ENCODE measurements at regions not wholly inside any gene's neighbourhood (a gene's known extent, or its start where the extent isn't known, plus 50 kb on each side); places are given as distances from the start of the nearest gene placed in this dataset.

DNA sequence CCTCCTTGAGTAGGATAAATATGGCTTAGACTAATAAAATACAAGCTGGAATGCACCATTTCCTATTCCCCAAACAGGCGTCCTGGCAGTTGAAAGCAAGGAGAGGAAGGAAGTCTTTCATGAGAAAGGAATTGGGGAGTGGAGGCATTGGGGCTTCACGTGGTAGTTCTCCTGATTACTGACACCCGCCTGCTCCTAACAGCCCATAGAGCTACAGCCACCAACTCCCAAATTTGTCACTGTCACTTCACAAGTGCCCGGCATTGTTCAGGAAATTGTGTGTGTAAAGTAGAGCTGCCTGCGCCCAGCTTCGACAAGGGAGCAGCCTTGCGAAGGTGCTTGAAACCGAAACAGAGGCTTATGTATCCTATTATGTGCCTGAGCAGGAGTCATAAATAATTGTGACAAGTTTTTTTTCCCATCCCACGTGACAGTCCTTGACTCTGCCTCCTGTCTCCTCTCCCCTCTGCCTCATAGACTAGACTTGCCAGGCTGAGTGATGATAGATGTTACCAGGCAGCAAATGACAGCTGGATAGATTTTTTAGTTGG, 301.7 kb upstream of the ZFP64 start:
- no peak for DNase-seq (ENCODE audit: low read depth in 2 of 2)

DNA sequence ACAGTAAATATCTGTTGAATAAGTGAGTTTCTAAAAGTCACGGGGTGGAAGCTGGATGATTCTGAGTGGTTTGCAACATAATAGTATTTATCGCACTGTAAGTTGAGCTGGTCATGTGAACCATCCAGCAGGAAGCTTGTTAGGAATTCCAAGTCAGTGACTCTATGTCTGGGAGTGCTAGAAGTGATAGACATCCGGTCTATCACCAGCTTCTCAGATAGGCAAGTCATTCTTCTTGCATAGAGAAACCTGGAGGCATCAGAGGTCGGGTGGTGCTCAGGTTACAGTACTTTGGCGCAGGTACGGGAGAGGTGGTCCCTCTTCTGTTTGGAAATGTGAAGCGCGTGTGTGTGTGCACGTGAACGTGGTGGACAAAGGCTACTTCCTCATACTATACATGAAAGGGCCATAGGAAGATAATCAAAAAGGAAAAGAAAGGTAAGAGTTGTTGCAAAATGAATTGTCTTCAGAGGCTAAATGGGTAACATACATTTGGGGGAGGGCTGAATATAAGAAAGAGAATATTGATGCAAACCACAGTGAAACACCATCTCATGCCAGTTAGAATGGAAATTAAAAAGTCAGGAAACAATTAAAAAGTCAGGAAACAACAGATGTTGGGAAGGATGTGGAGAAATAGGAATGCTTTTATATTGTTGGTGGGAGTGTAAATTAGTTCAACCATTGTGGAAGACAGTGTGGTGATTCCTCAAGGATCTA, 299.3 kb upstream of the ZFP64 start:
- DNase-seq (ENCODE audit: low read depth in 2 of 2): no peak

DNA sequence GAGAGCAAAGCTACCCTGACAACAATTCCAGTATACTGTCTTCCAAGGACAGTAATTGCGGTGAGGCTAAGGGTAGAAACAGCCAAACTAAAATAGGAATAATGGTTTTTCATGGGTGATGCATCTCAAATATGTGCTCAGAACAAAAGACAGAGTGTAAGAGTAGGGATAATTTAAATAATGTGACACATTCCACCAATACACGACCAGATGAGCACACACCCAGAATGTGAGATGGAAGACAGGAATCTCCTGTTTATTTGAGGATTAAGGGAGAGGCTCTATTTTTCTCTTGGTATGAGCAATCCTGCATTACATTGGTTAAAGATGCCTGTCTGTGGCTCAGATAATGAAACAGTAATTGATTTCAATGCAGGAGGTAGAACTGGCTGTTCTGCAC, 292.9 kb upstream of the ZFP64 start:
- no peak for DNase-seq (ENCODE audit: low read depth in 2 of 2)

DNA sequence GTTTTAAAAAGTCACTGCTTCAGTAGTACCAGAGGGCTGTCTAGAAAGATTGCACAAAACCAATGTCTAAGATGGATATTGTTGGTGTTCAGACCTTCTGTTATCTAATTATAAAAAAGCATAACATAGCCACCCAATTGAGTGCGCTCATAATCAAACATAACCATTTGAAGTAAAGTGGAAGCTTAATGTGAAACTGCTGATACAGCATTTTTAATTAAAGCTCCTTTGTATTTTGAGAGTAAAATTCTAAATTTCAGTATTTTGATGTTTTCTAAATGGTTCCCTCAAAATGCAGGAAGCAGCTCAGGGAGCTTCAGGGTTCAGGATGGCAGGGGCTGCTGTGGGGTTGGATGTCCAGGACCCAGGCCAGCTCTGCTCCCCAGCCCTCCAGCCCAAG, 291.8 kb upstream of the ZFP64 start:
- DNase-seq (ENCODE audit: low read depth in 2 of 2): no peak

DNA sequence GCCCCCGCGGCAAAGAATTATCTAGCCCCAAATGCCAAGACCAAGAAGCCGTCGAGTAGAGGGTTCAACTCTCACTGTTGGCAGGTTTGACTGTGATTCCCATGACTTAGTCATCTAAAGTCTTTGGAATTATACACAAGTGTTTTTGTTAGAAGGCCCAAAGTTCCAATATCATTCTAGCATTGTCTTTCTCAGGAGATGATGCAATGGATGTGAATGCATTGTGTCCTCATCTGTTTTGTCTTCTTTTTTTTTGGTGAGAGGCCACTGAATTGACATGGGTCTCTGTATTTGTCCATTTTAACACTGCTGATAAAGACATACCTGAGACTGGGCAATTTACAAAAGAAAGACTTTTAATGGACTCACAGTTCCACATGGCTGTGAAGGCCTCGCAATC, 290.5 kb upstream of the ZFP64 start:
- no peak for DNase-seq (ENCODE audit: low read depth in 2 of 2)

DNA sequence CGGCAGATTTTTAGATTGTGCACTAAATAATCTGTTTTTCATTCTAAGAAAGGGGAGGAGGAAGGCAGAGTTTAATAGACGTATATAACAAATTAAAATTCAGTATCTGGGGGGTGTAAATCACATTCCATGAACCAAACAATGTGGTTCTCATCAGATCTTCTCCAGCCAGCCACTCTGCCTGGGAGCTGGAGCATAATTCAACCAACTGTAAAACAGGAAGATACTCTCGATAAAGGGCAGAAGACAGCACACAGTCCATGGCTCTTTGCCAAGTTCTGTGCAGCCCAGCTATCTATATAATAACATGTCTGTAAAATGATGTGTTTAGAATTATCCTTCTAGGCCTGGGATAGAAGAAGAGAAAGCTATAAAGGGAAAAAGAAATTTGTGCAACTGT, 289.9 kb upstream of the ZFP64 start:
- DNase-seq (ENCODE audit: low read depth in 2 of 2): no peak

DNA sequence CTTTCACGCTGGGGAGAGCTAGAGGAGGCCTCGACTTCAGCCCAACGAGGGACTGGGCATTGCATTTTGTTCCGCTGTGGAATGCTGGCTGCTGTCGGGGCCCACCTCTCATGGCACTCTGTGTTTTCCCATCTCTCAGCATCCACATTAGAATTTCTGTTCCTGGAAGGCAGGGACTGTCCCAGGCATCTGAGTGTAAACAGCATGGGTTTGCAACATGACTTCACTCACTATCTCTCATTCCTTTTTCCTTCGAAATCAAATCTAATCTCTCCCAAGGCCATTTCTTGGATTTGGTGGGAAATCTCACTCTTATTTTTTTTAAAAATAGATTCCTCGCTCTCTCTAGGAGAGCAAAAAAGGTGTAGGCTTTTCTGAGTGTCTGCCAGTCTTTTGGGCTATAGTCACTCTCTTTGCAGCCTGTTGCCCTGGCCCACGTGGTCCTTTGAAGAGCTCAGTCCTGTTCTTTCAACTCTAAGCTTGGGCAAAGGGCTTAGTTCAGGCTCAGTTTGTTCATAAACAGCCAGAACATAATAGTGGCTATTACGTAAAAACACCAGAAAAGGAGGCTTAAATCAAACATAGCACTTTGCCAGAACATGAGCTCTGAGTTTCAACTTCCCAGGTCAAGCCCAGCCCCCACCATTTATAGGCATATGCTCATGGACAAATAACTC, 284.6 kb upstream of the ZFP64 start:
- DNase-seq (ENCODE audit: low read depth in 2 of 2): no peak

DNA sequence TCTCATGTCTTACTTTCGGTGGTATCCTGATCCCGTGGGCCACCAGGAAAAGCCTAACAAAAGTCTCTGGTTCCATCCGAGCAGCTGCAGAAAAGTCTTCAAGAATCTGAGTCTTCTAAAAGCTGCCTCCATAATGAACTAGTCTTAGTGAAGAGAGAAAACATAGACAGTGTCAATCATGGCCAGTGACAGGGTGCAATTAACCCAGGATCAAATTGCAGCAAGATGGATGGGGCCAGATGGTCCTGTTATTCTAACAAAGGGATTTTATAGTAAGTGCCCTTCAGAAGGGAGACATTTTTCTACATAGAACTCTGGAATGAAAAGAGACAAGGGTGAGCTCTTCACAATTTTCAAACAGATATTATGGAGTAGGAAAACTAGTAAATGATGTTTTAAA, 281.6 kb upstream of the ZFP64 start:
- no peak for DNase-seq (ENCODE audit: low read depth in 2 of 2)

DNA sequence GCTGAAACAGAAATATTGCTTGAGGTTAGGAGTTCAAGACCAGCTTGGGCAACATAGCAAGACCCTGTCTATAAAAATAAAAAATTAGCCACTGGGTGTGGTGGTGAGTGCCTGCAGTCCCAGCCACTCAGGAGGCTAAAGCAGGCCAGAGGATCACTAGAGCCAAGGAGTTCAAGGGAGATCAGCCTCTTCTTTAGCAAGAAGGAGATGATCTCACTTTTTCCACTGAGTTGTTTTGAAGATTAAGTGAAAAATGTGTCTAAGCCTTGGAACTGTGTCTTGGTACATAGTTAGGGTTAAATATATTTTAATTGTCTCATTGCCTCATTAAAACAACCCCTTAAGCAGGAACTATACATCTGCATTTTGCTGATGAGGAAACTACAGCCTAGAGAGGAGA, 279.0 kb upstream of the ZFP64 start:
- no peak for DNase-seq (ENCODE audit: low read depth in 2 of 2)

DNA sequence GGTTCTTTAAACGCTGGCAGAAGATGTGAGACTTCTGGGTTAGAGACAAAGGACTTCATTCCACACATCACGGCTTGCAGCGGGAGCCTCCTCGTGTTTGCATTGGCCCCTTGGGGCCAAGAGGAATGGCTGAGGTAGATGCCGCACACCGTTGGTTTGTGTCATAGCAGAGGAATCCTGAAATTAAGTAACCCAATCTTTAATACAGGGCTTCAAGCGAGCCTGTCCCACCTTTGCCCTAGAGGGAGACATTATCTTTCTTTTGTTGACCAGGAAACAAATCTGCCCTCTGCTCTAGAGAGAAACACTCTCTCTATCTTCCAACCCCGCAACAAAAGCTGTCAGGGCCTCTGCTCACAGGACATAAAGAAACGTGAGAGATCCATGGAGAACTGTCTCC, 277.5 kb upstream of the ZFP64 start:
- no peak for DNase-seq (ENCODE audit: low read depth in 2 of 2)

DNA sequence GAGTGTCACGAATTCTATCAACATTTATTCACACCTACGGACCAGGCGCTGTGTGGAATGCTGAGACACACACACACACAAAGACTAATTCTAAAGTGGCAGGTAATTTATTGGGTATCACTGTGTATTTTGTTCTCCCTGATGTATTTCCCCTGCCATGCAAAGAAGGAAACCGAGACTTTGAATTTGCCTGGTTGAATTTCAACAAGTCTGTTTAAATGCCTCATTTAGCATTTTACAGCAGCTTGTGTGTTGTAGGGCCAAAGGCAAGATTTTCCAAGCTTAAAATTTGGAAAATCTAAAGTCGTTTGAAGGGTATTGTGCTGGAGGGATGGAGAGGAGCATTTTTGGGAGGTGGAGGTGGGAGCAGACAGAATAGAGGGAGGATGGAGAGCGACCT, 274.4 kb upstream of the ZFP64 start:
- no peak for DNase-seq (ENCODE audit: low read depth in 2 of 2)

DNA sequence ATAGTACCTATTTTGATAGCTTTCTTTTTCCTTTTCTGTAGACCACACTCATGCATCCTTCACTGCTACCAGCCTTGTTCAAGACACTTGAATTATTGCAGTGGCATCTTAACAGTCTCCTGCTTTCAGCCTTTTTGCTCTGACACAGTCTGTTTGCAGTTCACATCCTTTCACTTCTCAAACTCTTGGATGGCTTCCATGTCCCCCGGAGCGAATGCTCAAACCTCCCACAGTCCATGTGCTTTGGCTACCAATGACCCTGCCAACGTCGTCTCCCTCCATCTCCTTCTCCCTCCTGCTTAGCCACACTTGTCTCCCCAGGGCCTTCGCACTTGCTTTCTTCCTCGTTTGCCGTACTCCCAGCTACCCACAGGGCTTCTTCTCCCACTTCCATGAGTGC, 270.0 kb upstream of the ZFP64 start:
- no peak for DNase-seq (ENCODE audit: low read depth in 2 of 2)

DNA sequence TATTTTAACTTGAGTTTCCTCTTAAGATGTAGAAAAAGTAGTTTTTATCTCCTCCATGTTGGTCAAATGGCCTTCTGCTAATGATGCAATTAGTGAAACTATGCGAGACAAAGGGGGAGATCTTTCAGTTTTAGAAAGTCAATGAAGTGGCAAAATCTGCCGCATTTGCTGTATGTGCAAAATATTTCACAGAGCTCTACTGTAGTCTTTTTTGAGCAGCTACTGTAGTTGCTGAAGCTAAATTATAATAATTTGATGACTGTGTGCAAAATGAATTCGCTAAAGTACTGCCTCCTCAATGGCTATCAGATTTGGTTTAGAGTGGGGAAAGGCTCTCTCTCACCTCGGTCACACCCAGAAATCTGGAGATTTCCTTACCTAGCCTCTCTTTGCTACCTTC, 267.6 kb upstream of the ZFP64 start:
- DNase-seq (ENCODE audit: low read depth in 2 of 2): no peak

DNA sequence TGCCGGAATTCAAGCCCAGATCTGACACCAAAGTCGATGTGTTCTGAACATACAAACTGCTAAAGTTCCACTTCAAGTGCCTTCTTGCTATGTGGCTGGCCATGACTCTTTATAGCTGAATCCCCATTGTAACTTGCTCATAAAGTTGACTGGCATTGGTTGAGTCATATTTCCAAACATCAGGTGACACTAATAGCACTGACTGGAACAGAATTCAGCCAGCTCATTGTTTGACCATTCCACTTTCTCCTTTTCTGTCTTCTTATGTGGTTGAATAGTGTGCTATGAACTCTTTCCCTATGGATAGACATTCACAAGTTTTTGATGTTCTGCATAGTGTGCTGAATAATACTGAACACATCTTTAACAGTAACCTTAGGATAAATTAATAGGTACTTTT, 266.2 kb upstream of the ZFP64 start:
- DNase-seq (ENCODE audit: low read depth in 2 of 2): no peak

DNA sequence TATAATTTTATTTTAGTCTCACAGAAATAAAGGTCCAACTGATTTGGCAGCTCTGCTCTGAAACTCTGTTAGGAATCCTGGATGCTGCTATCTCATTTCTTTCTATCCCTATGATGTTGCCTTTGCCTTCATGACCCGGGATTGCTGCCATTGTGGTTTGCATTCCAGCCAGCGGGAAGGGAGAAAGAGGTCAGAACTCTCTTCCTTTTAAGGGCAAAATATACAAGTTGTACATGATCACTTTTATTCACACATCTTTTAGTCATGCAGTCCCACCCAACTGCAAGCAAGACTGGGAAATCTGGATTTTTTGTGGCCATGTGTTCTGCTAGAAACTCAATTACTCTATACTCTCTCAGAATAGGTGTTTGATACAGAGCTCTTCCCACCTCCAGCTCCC, 263.1 kb upstream of the ZFP64 start:
- no peak for DNase-seq (ENCODE audit: low read depth in 2 of 2)

DNA sequence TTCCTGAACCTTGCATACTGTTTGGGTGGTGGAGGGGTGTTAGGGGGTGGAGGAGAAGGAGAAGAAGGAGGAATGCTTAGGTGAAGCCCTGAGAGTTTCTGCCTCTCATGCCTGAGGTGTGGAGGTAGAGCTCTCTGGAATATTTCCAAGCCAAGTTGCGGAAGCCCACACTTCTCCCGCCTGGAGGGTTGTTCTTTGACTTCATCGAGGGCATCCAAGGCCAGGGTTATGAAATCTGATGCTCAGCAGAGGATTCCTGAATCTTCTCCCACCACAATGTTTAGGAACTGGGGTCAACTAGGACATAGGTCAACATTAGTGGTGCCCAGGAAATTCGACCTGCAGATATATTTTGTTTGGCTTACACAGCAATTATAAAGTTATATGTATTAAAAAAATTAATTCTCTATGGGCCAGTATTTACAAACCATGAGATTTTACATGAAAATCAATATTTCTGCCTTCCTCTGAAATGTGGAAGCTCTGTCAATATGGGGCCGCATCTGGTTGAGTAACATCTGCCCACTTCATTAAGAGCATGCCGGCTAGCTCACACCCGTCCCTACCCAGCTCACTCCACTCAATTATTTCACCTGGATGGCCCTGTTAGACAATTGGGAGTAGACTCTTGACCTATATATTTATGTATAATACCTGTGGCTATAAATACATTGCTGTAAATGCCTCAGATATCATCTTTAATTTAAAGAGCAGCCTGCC, 257.1 kb upstream of the ZFP64 start:
- no peak for DNase-seq (ENCODE audit: low read depth in 2 of 2)

DNA sequence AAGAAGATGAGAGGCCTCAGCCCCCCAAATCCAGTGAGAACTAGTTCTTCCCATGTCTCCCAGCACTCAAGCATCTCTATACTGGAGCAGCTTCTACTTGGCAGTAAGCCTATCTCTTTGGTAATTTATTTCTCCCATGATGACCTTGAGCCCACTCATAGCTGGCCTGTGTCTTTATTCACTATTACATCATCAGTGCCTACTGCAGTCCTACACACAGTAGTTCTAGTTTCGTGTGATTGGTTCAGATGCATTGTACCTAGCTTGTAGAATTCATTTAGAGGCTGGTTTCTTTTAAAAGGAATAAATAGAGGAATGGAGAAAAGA, 255.6 kb upstream of the ZFP64 start:
- no peak for DNase-seq (ENCODE audit: low read depth in 2 of 2)

DNA sequence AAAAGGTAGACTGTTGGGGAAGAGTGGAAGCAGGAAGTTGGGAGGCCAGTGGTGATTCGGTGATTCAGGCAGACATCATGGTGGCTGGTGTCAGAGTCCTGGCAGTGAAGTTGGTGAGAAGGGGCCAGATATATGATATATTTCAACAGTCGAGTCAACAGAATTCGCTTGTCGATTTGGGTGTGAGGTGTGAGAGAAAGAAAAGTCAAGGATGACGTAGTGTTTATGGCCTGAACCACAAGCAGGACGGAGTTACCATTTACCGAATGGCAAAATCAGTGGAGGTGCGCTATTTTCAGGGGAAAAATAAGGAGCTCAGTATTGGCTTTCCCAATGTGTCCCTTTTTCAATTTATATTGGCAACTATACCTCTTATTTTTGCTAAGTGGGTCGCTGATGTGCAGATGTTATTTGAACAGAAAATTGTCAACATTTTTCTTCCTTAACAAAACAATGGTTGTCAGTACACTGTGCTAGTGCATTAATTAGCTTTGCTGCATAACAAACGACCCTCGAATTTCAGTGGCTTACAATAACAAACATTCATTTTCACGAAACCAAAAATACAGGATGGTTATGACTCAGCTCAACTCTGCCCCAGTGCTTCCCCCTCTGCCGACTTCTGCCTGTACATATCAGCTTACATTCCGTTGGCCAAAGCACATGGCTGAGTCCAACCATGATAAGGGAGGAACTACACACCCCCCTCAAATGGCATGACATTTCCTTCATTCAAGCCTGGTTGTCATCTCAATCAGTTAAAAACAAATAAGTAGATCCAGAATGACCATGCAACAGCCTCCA, 255.0 kb upstream of the ZFP64 start:
- no peak for DNase-seq (ENCODE audit: low read depth in 2 of 2)

DNA sequence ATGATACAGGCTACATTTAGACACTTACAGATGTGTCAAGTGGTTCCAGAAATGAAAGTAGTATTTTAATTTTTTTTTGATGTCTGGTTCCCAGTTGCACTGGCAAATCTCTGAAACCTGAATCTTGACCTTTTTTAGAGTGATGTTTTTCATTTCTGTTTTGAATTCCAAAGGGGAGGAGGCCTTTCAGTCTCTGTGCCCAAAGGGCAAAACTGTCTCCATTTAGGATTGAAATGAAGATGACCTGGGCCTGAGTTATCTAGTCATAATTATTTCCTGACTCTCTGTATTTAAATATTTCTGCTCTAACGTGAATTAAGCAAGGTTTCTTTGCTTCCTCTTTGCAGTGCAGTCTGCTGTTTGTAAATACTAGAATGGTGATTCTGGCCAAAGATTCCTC, 252.9 kb upstream of the ZFP64 start:
- DNase-seq (ENCODE audit: low read depth in 2 of 2): no peak

DNA sequence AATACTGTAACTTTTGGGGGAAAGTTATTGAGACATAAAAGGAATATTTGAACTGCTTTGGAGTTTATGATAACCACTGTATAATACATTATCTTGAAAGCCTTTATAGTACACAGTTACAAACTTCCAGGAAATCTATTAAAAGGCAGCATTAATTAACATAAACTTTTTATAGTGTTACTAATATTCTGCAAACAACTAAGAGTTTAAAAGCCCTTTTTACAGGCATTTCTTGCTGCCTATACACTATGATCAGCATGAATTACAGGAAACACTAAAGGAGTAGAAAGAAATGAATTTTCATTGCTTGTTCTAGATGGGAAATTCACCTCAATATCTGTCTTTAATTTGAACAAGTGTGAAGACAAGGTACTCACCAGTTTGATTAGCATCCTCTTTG, 252.3 kb upstream of the ZFP64 start:
- no peak for DNase-seq (ENCODE audit: low read depth in 2 of 2)

DNA sequence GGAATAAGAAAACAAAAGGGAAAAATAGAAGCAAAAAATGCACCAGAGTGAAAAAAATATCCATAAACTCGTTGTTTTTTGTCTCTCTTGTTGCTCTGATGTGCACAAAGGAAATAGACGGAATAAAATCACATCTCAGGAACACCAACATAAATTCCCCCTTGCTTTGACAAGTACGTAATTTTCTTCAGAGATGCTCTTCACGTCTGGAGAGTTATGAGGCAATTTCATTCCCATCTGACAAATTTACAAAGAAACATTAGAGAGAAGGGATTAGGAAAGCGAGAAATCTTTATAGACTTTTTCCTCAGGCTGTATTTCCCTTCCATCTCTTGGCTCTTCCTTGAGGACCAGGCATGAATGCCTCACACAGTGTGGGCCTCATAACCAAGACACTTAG, 250.1 kb upstream of the ZFP64 start:
- DNase-seq (ENCODE audit: low read depth in 2 of 2): no peak

DNA sequence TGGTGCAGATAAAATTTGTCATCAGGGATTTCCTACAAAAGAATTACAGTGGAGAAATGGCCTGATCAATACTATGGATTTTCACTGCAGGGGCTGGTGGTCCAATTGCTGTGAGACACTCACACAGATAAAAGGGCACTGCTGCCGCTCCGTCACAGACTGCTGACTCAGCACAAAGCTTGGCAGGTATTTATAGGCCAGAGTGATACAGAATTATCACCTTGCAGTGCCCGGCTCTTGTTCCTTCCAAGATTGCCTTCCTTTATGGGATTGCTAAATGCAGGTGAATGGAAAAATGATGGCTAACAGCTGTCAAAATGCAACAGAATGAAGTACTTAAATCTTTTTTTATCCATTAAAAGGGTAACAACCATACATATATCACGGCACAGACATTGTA, 247.8 kb upstream of the ZFP64 start:
- DNase-seq (ENCODE audit: low read depth in 2 of 2): no peak

Measured in stimulated activated CD8-positive, alpha-beta memory T cell treated with anti-CD3 and anti-CD28 coated beads, Interleukin-15, amount 100 ng/mL, for 48 hours (primary cell).